HepG2 (cell line): ENCODE measurements at regions not wholly inside any gene's neighbourhood (a gene's known extent, or its start where the extent isn't known, plus 50 kb on each side); places are given as distances from the start of the nearest gene placed in this dataset.

Source experiments
- ATAC-seq: fragments of 200-7000 bp; cut with Tn5 transposase; 3 replicates; pipeline ENCODE4 v1.9.1; 2020; ENCODE audit warnings: mild to moderate bottlenecking, moderate library complexity
- BruUV-seq: library from RNA; stranded (reverse); fragments of 400-500 nt; replicated peaks from 2 replicates; lab custom pipeline; 2021; lab: Mats Ljungman, UMichigan
- CTCF ChIA-PET: fragments of 300-600 bp; formaldehyde crosslinking; extraction: SDS; loops from one replicate; lab custom pipeline; 2021; ENCODE audit warnings: low total read pairs, inconsistent platforms, low intra/inter-chr PET ratio; lab: Yijun Ruan, JAX
- POLR2A ChIA-PET: fragments of 350-600 bp; sonication (Branson Sonifier 250); formaldehyde crosslinking; loops from one replicate; lab custom pipeline; 2020; ENCODE audit warnings: antibody characterized with exemption, inconsistent platforms; lab: Yijun Ruan, JAX
- DNase-seq: peaks from one replicate; pipeline ENCODE4 v3.0.0-alpha.2; 2015; ENCODE audit warnings: low spot score
- FAIRE-seq: peaks from 3 replicates; lab custom pipeline; 2011; peaks lifted over from hg19 to GRCh38; lab: Jason Lieb, UNC
- H2AFZ ChIP-seq: one replicate; pipeline ENCODE4 v1.6.1; 2011; ENCODE audit warnings: low read length, inconsistent platforms
- H3K27ac ChIP-seq: fragments of 300-600 bp; 3 replicates; pipeline ENCODE4 v1.8.0; 2011; ENCODE audit warnings: mixed run types, mild to moderate bottlenecking, mixed read lengths, low read length, inconsistent platforms; ENCODE audit not compliant: insufficient read depth; ENCODE audit errors: extremely low read length
- H3K27me3 ChIP-seq, 2 experiments: fragments of 200-600 bp in 1 of 2; 2 replicates in 1 of 2; 3 replicates in 1 of 2; pipeline versions ENCODE4 v1.6.0 to v1.8.0; 2011; ENCODE audit warnings: low read length in 2 of 2, mild to moderate bottlenecking in 2 of 2, moderate library complexity in 2 of 2, inconsistent platforms in 1 of 2; ENCODE audit not compliant: insufficient read depth in 2 of 2, control insufficient read depth in 1 of 2
- H3K36me3 ChIP-seq, 2 experiments: fragments of 200-600 bp in 1 of 2; replicated peaks in 1 of 2; 2 replicates in 1 of 2; 3 replicates in 1 of 2; pipeline versions ENCODE4 v1.5.1 to v1.8.0; 2011; ENCODE audit warnings: low read length in 2 of 2, inconsistent platforms in 1 of 2; ENCODE audit not compliant: insufficient read depth in 2 of 2, control insufficient read depth in 1 of 2
- H3K4me1 ChIP-seq: 2 replicates; pipeline ENCODE4 v1.5.1; 2012; ENCODE audit warnings: low read length, inconsistent platforms; ENCODE audit not compliant: insufficient read depth
- H3K4me2 ChIP-seq: 2 replicates; pipeline ENCODE4 v1.6.0; 2011; ENCODE audit warnings: low read depth, low read length, inconsistent platforms
- H3K4me3 ChIP-seq, 3 experiments: fragments of 200-600 bp in 1 of 3; sonication (generic), shearing (Covaris generic) in 1 of 3; replicated peaks in 1 of 3; 2 replicates each; pipeline ENCODE4 v1.5.1; 2011 to 2016; ENCODE audit warnings: low read length in 3 of 3, inconsistent platforms in 2 of 3, low read depth in 2 of 3, mild to moderate bottlenecking in 2 of 3, control low read depth in 1 of 3, mixed read lengths in 1 of 3; ENCODE audit not compliant: insufficient read depth in 1 of 3
- H3K79me2 ChIP-seq: one replicate; pipeline ENCODE4 v1.6.1; 2011; ENCODE audit warnings: low read length, inconsistent platforms; ENCODE audit not compliant: insufficient read depth
- H3K9ac ChIP-seq: 2 replicates; pipeline ENCODE4 v1.6.0; 2011; ENCODE audit warnings: mild to moderate bottlenecking, low read depth, low read length, inconsistent platforms; ENCODE audit not compliant: insufficient read depth
- H3K9me3 ChIP-seq: 2 replicates; pipeline ENCODE4 v1.5.1; 2012; ENCODE audit warnings: mild to moderate bottlenecking, low read length
- H4K20me1 ChIP-seq: 2 replicates; pipeline ENCODE4 v1.6.0; 2011; ENCODE audit warnings: inconsistent platforms, mild to moderate bottlenecking, low read length, moderate library complexity; ENCODE audit not compliant: insufficient read depth
- ATF1 ChIP-seq: IDR thresholded peaks from 2 replicates; pipeline ENCODE4 v1.6.1; 2016; ENCODE audit warnings: mild to moderate bottlenecking, control low read depth
- HOXD1 ChIP-seq: sonication (generic); formaldehyde crosslinking; IDR thresholded peaks from 2 replicates; pipeline ENCODE4 v1.5.0; 2020; ENCODE audit warnings: missing genetic modification reagents
- IRF1 ChIP-seq: sonication (generic); formaldehyde crosslinking; IDR thresholded peaks from 2 replicates; pipeline ENCODE4 v1.4.0; 2020; ENCODE audit warnings: low read depth, mild to moderate bottlenecking, missing genetic modification reagents
- KDM3A ChIP-seq: IDR thresholded peaks from 2 replicates; pipeline ENCODE4 v1.6.1; 2018; ENCODE audit warnings: low read depth, missing compliant biosample characterization
- MEIS1 ChIP-seq: sonication (generic); formaldehyde crosslinking; IDR thresholded peaks from 2 replicates; pipeline ENCODE4 v1.9.0; 2021; ENCODE audit warnings: mild to moderate bottlenecking, missing genetic modification reagents, moderate library complexity, borderline replicate concordance
- NPAS2 ChIP-seq: sonication (generic); formaldehyde crosslinking; IDR thresholded peaks from 2 replicates; pipeline ENCODE4 v1.8.0; 2022; ENCODE audit warnings: mild to moderate bottlenecking, missing genetic modification reagents, borderline replicate concordance
- RBAK ChIP-seq: sonication (generic); formaldehyde crosslinking; IDR thresholded peaks from 2 replicates; pipeline ENCODE4 v1.5.1; 2020; ENCODE audit warnings: mild to moderate bottlenecking, missing genetic modification reagents
- RORA ChIP-seq: sonication (generic); formaldehyde crosslinking; IDR thresholded peaks from 2 replicates; pipeline ENCODE4 v1.5.0; 2020; ENCODE audit warnings: mild to moderate bottlenecking, missing genetic modification reagents, moderate library complexity
- SKI ChIP-seq: fragments of 450-650 bp; IDR thresholded peaks from one replicate; pipeline ENCODE4 v1.6.1; 2018; ENCODE audit warnings: mild to moderate bottlenecking; ENCODE audit not compliant: partially characterized antibody
- TBP ChIP-seq: sonication (generic); formaldehyde crosslinking; IDR thresholded peaks from 2 replicates; pipeline ENCODE4 v1.5.0; 2020; ENCODE audit warnings: missing genetic modification reagents
- ZKSCAN5 ChIP-seq: sonication (generic); formaldehyde crosslinking; IDR thresholded peaks from 2 replicates; pipeline ENCODE4 v1.5.1; 2020; ENCODE audit warnings: mild to moderate bottlenecking, missing genetic modification reagents
- ZMYM2 ChIP-seq: sonication (generic); formaldehyde crosslinking; IDR thresholded peaks from 2 replicates; pipeline ENCODE4 v1.8.0; 2022; ENCODE audit warnings: mild to moderate bottlenecking, missing genetic modification reagents
- ZNF18 ChIP-seq: sonication (generic); formaldehyde crosslinking; IDR thresholded peaks from 2 replicates; pipeline ENCODE4 v1.8.0; 2022; ENCODE audit warnings: mild to moderate bottlenecking, missing genetic modification reagents; ENCODE audit not compliant: insufficient replicate concordance
- ZNF24 ChIP-seq: fragments of 450-650 bp; IDR thresholded peaks from 2 replicates; pipeline ENCODE4 v1.6.1; 2017; ENCODE audit warnings: antibody characterized with exemption, mild to moderate bottlenecking
- ZNF496 ChIP-seq: sonication (generic); formaldehyde crosslinking; IDR thresholded peaks from 2 replicates; pipeline ENCODE4 v1.8.1; 2023; ENCODE audit warnings: mild to moderate bottlenecking, moderate library complexity, missing genetic modification reagents; ENCODE audit not compliant: insufficient replicate concordance
- ZNF670 ChIP-seq: sonication (generic); formaldehyde crosslinking; IDR thresholded peaks from 2 replicates; pipeline ENCODE4 v1.8.0; 2022; ENCODE audit warnings: mild to moderate bottlenecking, missing genetic modification reagents, borderline replicate concordance
- ZSCAN30 ChIP-seq: sonication (generic); formaldehyde crosslinking; IDR thresholded peaks from 2 replicates; pipeline ENCODE4 v1.5.0; 2020; ENCODE audit warnings: mild to moderate bottlenecking, missing genetic modification reagents
- WGBS: methylation state at CpG from one replicate; pipeline ENCODE4 v1.1.6; 2017; ENCODE audit warnings: low lambda C conversion rate; 5-methylcytosine and 5-hydroxymethylcytosine counted together
- in situ Hi-C: cut with HindIII; loops from 2 replicates; pipeline ENCODE4 v1.10.0; 2017; ENCODE audit warnings: low pct_unique_long_range_greater_than_20kb; ENCODE audit not compliant: extremely low pct_ligation_motif_present
- intact Hi-C: fragments of 100-400 bp; cut with micrococcal nuclease; formaldehyde crosslinking; loops from one replicate; pipeline ENCODE4 v1.10.0; 2022; ENCODE audit not compliant: unreplicated experiment
- TF ChIP-seq, protein P1 (sequence below): IDR thresholded peaks from 2 replicates; pipeline ENCODE4 v1.6.1; 2012; ENCODE audit warnings: inconsistent platforms

DNA sequence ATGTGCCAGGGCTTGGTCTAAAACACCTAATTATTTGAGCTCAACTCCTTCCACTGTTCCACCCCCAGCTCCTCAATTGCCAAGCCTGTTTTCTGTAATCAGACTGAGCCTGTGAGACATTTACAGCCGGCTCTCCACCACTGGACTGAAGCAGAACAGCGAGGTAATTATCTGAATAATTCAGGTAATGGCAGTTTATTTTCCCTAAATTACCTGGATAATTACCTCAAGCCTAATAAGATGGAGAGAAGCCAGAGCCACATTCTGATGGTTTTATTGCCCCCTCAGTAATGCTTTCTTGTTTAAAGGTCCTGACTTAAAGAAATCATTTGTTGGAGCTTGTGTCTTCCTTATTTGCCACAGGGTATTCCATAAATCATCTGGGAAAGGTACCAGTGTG lies 64.2 kb downstream of the FZD4 start:
- H3K9ac ChIP-seq: no peak overlapping the region
- no peak for ATAC-seq
- H2AFZ ChIP-seq: no peak overlapping the region
- ChIA-PET CTCF (no interaction called here), POLR2A (no interaction called here)
- BruUV-seq: no TSS peak
- intact Hi-C loops (no loop called here), in situ Hi-C loops (no loop called here)
- H3K4me2 ChIP-seq: no peak overlapping the region
- no peaks in the 10 kb centered on the region for H3K36me3 ChIP-seq
- no peaks in the 10 kb centered on the region for H4K20me1 ChIP-seq
- no peak for FAIRE-seq
- 0% methylated on average over 2 of the region's 2 CpGs for WGBS
- peaks cover 10% of the 10 kb centered on the region; the same call in 1 of the 2 replicates for H3K4me1 ChIP-seq
- no peaks in the 10 kb centered on the region for H3K79me2 ChIP-seq
- TF ChIP-seq MEIS1 (CRISPR knock-in tag) (no peak), RORA (CRISPR knock-in tag) (no peak), ZNF670 (CRISPR knock-in tag) (no peak), ZNF496 (CRISPR knock-in tag) (no peak), ZKSCAN5 (no peak), HOXD1 (no peak), IRF1 (CRISPR knock-in tag) (no peak), ZNF18 (CRISPR knock-in tag) (no peak), KDM3A (CRISPR knock-in tag) (no peak), ATF1 (CRISPR knock-in tag) (no peak), ZSCAN30 (CRISPR knock-in tag) (no peak), ZNF24 (no peak), NPAS2 (CRISPR knock-in tag) (no peak), TBP (no peak), ZMYM2 (CRISPR knock-in tag) (no peak), RBAK (CRISPR knock-in tag) (no peak), SKI (no peak)
- TF ChIP-seq, protein P1, sequence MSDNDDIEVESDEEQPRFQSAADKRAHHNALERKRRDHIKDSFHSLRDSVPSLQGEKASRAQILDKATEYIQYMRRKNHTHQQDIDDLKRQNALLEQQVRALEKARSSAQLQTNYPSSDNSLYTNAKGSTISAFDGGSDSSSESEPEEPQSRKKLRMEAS: no peak
- H3K4me3 ChIP-seq: no peak overlapping the region
- no peak overlapping the region for H3K27ac ChIP-seq
- H3K27me3 ChIP-seq: peaks cover 0 to 17% of the 10 kb centered on the region in 2 experiments; a peak in 3 of 5 replicates
- no peaks in the 10 kb centered on the region for H3K9me3 ChIP-seq
- no peak for DNase-seq
